Activated CD8-positive, alpha-beta memory T cell treated with anti-CD3 and anti-CD28 coated beads for 24 hours (primary cell): ENCODE measurements at regions not wholly inside any gene's neighbourhood (a gene's known extent, or its start where the extent isn't known, plus 50 kb on each side); places are given as distances from the start of the nearest gene placed in this dataset.

Experiments used
- DNase-seq: peaks from one replicate; pipeline ENCODE4 v3.0.0-alpha.2; 2020

- no peak for DNase-seq
Measured at GRCh38 chr6:85396159-85396808, 53.6 kb upstream of the NT5E start.

- DNase-seq, result no peak
Measured at GRCh38 chr6:85395746-85396145, 54.1 kb upstream of the NT5E start.

DNA sequence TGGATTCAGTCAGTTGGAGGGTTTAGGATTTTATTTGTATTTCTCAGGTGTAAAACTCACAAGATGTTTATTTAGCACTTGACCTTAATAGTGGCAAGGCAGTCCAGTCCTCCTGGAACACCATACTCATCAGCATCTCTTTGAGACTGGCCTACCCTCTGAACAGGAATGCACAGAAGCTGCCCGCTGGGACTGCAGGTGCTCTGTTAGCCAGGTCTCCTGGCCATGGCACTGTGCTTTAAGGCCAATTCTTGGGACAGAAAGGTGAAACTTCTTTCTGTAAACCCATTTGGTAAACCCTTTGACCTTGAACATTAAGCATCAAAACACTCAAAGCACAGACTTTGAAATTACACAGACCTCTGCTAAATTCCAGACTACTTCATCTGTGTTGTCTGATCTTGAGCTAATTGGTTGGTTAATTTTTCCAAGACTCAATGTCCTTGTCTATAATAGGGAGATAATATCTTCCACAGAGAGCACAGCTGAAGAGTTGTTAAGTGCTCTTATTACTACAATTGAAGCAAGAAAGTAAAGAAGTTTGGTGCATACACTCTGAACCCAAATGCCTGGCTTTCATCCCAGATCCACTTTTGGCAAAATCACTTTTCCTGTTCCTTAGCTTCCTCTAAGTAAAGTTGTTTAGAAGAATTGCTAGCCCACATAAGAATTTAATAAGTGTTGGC lies 54.9 kb upstream of the NT5E start:
- no peak for DNase-seq

- no peak for DNase-seq
Measured at GRCh38 chr6:85394199-85394598, 55.7 kb upstream of the NT5E start.

- no peak for DNase-seq
Measured at GRCh38 chr6:85392379-85392778, 57.5 kb upstream of the NT5E start.

DNA sequence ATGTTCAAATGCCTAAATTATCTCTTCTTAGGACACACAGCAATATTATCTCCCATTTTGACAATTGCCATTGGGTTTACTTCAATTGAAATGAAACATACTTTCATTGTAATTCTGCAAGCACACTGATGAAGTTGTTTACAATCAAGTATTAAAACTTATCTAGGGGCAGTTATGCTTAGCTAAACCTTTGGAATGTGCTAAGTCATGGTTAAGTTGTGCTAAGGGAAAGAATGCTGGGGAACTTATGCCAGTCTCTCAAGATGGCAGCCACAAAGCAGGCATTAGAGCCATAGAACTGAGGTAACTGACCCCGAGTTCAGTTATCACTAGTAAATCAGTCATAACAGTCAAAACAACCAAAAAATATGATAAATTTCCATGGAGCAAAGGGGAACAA lies 59.1 kb upstream of the NT5E start:
- no peak for DNase-seq

- DNase-seq, result no peak
Measured at GRCh38 chr6:85390105-85390728, 59.7 kb upstream of the NT5E start.

GRCh38 chr6:85389151-85389797 lies 60.6 kb upstream of the NT5E start:
- DNase-seq, result no peak

DNA sequence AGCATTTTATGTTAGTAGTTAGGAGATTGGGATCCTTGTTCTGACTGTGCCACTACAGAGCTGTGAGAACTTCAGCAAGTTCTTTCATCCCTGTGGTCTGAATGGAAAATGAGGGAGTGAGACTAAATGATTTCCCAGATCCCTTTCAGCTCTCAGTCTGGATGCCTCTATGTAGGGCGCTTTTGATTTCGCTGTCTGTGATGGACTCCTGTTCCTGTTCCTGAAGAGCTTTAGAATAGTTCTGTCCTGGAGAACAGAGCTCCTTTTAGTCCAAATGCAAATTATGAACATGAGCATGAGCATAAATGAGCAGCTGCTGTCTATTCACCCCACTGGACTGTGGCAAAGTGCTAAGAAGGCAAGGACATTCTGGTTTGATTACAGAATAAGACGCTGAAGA lies 61.4 kb upstream of the NT5E start:
- DNase-seq, result no peak

DNA sequence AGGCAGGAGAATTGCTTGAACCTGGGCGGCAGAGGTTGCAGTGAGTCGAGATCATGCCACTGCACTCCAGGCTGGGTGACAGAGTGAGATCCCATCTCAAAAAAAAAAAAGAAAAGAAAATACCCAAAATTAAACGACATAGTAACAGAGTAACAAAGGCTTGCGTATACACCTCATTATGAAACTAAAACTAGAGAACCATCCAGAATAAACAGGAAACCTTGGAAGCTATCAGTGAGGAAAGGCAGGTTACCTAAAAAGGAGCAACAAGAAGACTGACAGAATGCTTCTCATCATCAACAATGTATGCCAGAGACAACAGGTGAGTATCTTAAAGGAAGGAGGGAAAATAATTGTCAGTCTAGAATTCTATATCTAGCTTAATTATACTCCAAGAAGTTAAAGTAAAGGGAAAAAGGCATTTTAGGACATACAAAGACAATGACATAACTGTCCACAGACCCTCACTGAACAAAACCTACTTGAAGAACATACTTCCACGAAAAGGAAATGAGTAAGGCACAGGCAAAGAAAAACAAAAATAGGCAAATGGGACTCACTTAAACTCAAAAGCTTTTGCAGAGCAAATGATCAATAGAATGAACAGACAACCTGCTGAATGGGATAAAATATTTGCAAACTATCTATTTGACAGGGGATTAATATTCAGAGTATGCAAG lies 64.1 kb upstream of the NT5E start:
- DNase-seq, result no peak

DNA sequence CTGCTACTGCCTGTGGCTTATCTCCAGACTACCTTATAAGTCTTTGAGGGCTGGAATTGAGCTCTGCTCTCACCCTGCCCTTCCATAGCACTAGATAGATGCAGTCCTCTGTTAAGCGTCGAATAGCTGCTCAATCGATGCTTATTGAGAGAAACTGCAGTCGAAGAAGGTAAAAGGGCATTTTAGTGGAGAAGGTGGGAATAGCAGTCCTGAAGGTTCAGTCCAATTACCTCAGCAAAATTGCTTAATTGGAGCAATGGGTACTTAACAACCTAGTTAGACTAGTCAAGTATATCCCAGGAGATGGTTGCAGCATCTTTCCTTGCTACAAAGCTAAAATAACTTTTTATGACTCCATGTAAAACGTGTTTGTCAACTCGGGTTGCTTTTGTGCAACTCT lies 66.8 kb upstream of the NT5E start:
- DNase-seq, result no peak

DNA sequence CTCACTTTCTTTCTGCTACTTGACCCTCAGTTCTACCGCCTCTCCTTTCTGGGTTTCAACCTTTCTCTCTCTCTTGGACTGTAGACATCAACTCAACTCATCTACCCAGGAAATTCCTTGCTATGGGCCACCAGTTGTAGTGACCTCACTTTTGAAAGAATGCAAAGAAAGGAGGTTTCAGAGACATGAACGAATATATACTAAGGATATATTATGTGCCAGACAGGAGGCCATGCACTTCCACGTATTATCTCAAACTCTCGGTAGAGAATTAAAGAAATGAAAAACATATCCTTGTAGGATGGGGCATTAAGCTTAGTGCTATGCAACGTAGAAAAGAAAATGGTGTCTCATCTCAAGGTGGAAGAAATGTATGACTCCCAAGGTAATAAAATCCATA lies 67.3 kb upstream of the NT5E start:
- DNase-seq, result no peak

DNA sequence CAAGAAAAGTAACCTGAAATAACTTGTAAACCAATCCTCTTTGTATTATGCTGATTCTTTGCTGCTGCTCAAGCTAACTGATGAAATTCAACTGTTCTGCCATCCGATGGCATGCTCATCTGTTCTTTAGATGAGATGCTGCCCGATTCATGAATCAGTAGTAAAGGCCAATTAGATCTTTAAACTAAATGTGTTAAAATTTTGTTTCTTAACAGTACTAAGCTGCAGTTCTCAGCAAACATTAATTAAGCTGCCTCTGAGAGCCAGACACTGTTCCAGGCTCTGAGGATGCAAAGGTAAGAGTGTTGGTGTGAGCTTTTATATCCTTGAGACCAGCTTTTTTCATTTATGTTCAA lies 77.0 kb upstream of the NT5E start:
- no peak for DNase-seq

DNA sequence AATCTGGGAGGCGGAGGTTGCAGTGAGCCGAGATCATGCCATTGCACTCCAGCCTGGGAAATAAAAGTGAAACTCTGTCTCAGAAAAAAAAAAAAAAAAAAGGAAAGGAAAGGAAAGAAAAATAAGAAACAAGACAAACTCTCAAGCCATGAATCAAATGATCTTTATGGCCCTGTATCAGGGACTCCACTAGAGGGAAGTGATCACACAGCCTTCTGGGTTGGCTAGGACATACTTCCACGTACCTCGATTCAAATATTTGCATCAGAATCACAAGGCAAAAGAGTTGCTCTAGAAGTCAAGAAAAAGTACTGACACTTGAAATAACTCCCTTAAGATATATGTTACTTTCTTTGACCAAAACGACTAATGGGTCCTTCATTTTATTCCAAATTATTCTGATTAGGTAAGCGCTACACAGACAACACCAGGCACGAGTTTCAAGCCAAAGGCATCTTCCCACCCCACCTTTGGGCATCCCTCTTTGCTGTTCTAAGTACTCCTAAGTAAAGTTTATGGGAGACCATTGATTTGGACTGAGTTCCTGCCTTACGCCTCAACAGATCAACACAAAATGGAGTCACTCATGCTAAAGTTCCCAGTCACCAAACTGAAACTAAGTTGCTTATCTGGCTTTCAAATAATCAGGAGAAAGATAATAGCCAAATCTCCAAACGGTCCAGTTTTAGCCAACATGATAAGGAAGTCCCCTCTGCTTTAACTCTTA lies 77.5 kb upstream of the NT5E start:
- no peak for DNase-seq

GRCh38 chr6:85368631-85369030 lies 81.3 kb upstream of the NT5E start:
- no peak for DNase-seq

DNA sequence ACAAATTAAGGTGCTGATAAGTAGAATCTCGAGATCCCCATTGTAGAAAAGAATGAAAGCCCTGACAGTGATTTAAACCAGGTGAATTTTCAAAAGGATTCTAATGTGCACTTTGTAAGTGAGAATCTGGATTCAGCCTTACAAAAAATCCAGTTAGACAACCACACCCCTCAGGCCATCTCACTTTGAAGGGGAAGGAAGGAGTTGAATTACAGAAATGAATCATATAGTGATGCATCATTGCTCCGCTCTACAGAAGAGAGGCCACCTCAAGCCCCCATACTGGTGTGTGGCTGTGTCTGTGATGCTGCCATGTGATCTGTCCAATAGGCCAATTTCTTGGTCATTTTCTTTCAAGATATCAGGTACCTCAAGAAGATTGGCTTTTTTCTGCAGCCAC lies 85.5 kb upstream of the NT5E start:
- DNase-seq, result no peak

GRCh38 chr6:85363870-85364269 lies 86.0 kb upstream of the NT5E start:
- DNase-seq, result no peak

DNA sequence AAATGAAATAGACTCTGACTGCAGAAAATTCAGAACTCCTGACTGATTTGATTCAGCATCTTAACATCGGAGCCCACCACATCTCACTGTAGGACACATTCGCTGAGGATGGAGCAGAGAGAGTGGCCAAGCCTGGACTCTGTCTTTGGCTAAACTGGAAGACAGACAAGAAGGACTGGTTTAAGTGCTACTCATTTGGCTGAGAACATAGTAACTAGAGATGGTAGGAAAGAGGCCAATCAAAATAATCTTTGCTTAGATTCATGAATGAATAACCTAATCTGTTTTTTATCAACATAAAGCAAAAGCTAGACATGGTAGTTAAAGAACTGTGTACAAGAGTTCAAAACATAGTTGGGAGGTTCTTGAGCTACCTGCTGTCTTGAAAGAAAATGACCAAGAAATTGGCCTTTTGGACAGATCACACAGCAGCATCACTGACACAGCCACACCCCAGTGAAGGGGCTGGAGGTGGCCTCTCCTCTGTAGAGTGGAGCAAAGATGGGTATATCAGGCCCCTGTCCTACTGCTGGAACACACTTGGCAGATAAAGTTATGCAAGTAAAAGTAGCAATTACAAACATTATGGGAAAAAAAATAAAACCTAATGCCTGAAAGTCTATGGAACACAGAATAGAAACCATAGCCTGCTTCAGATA lies 87.1 kb upstream of the NT5E start:
- DNase-seq, result no peak

- DNase-seq, result no peak
Measured at GRCh38 chr6:85361643-85362014, 88.3 kb upstream of the NT5E start.

GRCh38 chr6:85360794-85361642 lies 88.9 kb upstream of the NT5E start:
- DNase-seq, result no peak

DNA sequence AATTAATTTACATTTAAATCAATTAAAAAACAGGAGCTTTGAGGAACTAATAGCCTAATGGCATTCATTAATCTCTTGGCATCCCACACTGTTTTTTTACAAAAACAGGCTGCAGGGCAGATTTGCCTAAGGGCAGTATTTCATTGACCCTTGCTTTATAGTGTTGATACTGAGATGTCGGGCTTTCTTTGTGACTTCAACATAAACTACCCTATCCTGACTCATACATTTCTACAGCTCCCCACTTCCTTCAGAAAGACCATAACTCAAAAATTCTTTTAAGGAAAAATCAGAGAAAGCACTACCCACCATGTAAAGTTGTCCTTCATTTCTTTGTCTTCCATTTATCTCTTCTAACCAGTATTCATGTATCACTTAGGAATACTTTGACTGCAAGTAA lies 92.2 kb upstream of the NT5E start:
- no peak for DNase-seq
